B cell (primary cell): ENCODE measurements at regions not wholly inside any gene's neighbourhood (a gene's known extent, or its start where the extent isn't known, plus 50 kb on each side); places are given as distances from the start of the nearest gene placed in this dataset.
"Not testable (repeated sequence)": the region's sequence is repeated elsewhere in the genome, so short reads cannot be mapped to it uniquely, and the experiment has no call there.

Experiments used
- ATAC-seq: fragments of 200-7000 bp; cut with Tn5 transposase; one replicate; pipeline ENCODE4 v1.10.0; 2021; ENCODE audit warnings: low read depth, mild to moderate bottlenecking, moderate number of reproducible peaks, moderate library complexity
- CTCF ChIA-PET: fragments of 350-600 bp; sonication (Branson Sonifier 250); formaldehyde crosslinking; loops from one replicate; lab custom pipeline; 2021; ENCODE audit warnings: antibody characterized with exemption, inconsistent platforms; lab: Charles Lee
- POLR2A ChIA-PET: fragments of 350-600 bp; sonication (Branson Sonifier 250); formaldehyde crosslinking; loops from one replicate; lab custom pipeline; 2021; ENCODE audit warnings: antibody characterized with exemption; lab: Charles Lee
- DNase-seq: peaks from one replicate; pipeline ENCODE4 v3.0.0; 2013
- H2AFZ ChIP-seq: 2 replicates; pipeline ENCODE4 v1.6.1; 2012; ENCODE audit warnings: mild to moderate bottlenecking, low read depth, low read length; ENCODE audit not compliant: insufficient read depth, poor library complexity, severe bottlenecking
- H3K27ac ChIP-seq, 2 donors: 1 replicate in 1 of 2; 2 replicates in 1 of 2; pipeline ENCODE4 v1.5.1; 2012 to 2013; ENCODE audit warnings: low read length in 2 of 2, mild to moderate bottlenecking in 2 of 2, moderate library complexity in 1 of 2
- H3K27me3 ChIP-seq, 4 experiments: fragments of 200-600 bp in 1 of 4; sonication (generic) in 1 of 4; replicated peaks in 1 of 4; 1 replicate in 2 of 4; 2 replicates in 2 of 4; pipeline versions ENCODE4 v1.6.1 to v1.7.0; 2013 to 2016; ENCODE audit warnings: low read length in 3 of 4, mild to moderate bottlenecking in 2 of 4, mixed read lengths in 1 of 4, moderate library complexity in 1 of 4; ENCODE audit not compliant: insufficient read depth in 4 of 4, control insufficient read depth in 3 of 4; ENCODE audit errors: control extremely low read depth in 1 of 4
- H3K36me3 ChIP-seq, 2 experiments: replicated peaks in 1 of 2; 1 replicate in 1 of 2; 2 replicates in 1 of 2; pipeline versions ENCODE4 v1.6.1 to v1.7.1; 2013; ENCODE audit warnings: low read length in 1 of 2; ENCODE audit not compliant: insufficient read depth in 2 of 2, control insufficient read depth in 1 of 2; ENCODE audit errors: control extremely low read depth in 1 of 2, extremely low read depth in 1 of 2
- H3K4me1 ChIP-seq, 2 donors: fragments of 200-600 bp in 1 of 2; sonication (generic) in 1 of 2; 1 replicate in 1 of 2; 2 replicates in 1 of 2; pipeline versions ENCODE4 v1.5.1 to v1.6.1; 2013 to 2017; ENCODE audit warnings: low read length in 2 of 2; ENCODE audit not compliant: control insufficient read depth in 2 of 2, insufficient read depth in 2 of 2
- H3K4me2 ChIP-seq: replicated peaks from 2 replicates; pipeline ENCODE3; 2012; ENCODE audit warnings: mild to moderate bottlenecking, low read depth, low read length; ENCODE audit not compliant: poor library complexity, severe bottlenecking
- H3K4me3 ChIP-seq, 5 experiments: fragments of 200-600 bp in 1 of 5; sonication (generic) in 1 of 5; 1 replicate in 3 of 5; 2 replicates in 2 of 5; pipeline versions ENCODE4 v1.5.1 to v1.7.0; 2011 to 2016; ENCODE audit warnings: low read length in 4 of 5, mild to moderate bottlenecking in 4 of 5, low read depth in 2 of 5, control low read depth in 1 of 5, moderate library complexity in 1 of 5; ENCODE audit not compliant: insufficient read depth in 1 of 5; ENCODE audit errors: control extremely low read depth in 1 of 5, extremely low read depth in 1 of 5
- H3K79me2 ChIP-seq: fragments of 200-600 bp; sonication (generic); one replicate; pipeline ENCODE4 v1.6.0; 2016; ENCODE audit warnings: low read length; ENCODE audit not compliant: control insufficient read depth, insufficient read depth
- H3K9ac ChIP-seq: fragments of 200-600 bp; sonication (generic); 2 replicates; pipeline ENCODE4 v1.6.1; 2017; ENCODE audit warnings: mild to moderate bottlenecking, low read length, moderate library complexity
- H3K9me3 ChIP-seq, 3 donors: one replicate each; pipeline versions ENCODE4 v1.6.1 to v1.7.1; 2013; ENCODE audit warnings: low read length in 2 of 3; ENCODE audit not compliant: control insufficient read depth in 2 of 3, insufficient read depth in 1 of 3; ENCODE audit errors: control extremely low read depth in 1 of 3
- H4K20me1 ChIP-seq: 2 replicates; pipeline ENCODE4 v1.6.0; 2012; ENCODE audit warnings: mild to moderate bottlenecking, low read length; ENCODE audit not compliant: insufficient read depth, control insufficient read depth, poor library complexity, severe bottlenecking
- H3K27ac Mint-ChIP-seq: one replicate; pipeline ENCODE4 v1.8.0; 2021; ENCODE audit warnings: mixed read lengths
- H3K27me3 Mint-ChIP-seq: one replicate; pipeline ENCODE4 v1.8.0; 2021; ENCODE audit warnings: mixed read lengths
- H3K4me1 Mint-ChIP-seq: one replicate; pipeline ENCODE4 v1.8.0; 2021; ENCODE audit warnings: mixed read lengths
- H3K4me3 Mint-ChIP-seq: one replicate; pipeline ENCODE4 v1.8.0; 2021; ENCODE audit warnings: mixed read lengths
- H3K9me3 Mint-ChIP-seq: one replicate; pipeline ENCODE4 v1.8.0; 2022; ENCODE audit warnings: mixed read lengths; ENCODE audit not compliant: insufficient read depth
- CTCF ChIP-seq: fragments of 200-600 bp; IDR thresholded peaks from one replicate; pipeline ENCODE4 v1.8.0; 2022; ENCODE audit warnings: antibody characterized with exemption, mild to moderate bottlenecking
- EZH2 ChIP-seq: IDR thresholded peaks from 2 replicates; pipeline ENCODE4 v1.6.1; 2012; ENCODE audit warnings: borderline replicate concordance, low read depth, mild to moderate bottlenecking, moderate library complexity, low read length; ENCODE audit not compliant: insufficient read depth, poor library complexity, severe bottlenecking
- WGBS: methylation state at CpG from one replicate; pipeline ENCODE4 v1.1.5; 2013; ENCODE audit warnings: missing lambda C conversion rate; ENCODE audit not compliant: insufficient coverage; 5-methylcytosine and 5-hydroxymethylcytosine counted together
- intact Hi-C: fragments of 100-400 bp; cut with micrococcal nuclease; formaldehyde crosslinking; loops from one replicate; pipeline ENCODE4 v1.10.0; 2022

GRCh38 chr15:47908950-47909670, 191.8 kb downstream of the SEMA6D start:
- H3K36me3 ChIP-seq = no peaks in the 10 kb centered on the region
- no peaks in the 10 kb centered on the region for H3K27me3 ChIP-seq
- no peak overlapping the region for H3K4me3 ChIP-seq
- ChIA-PET POLR2A (no interaction called here), CTCF (no interaction called here)
- ATAC-seq = no peak
- Mint-ChIP-seq H3K4me3 (no peak overlapping the region), H3K27ac (no peak overlapping the region), H3K27me3 (no peaks in the 10 kb centered on the region), H3K9me3 (peaks cover 2% of the 10 kb centered on the region), H3K4me1 (no peaks in the 10 kb centered on the region)
- no peaks in the 10 kb centered on the region for H3K4me1 ChIP-seq
- intact Hi-C loops = loop anchor here (5.0 kb wide), 1 partner anchor 1742 kb away; no protein-coding TSS in a partner anchor
- no peak overlapping the region for H3K27ac ChIP-seq
- TF ChIP-seq CTCF (no peak), EZH2 (no peak)
- H3K4me2 ChIP-seq = no peak overlapping the region
- H3K79me2 ChIP-seq = no peaks in the 10 kb centered on the region
- no peak overlapping the region for H3K9ac ChIP-seq
- H2AFZ ChIP-seq = no peak overlapping the region
- DNase-seq = no peak
- peaks cover 0 to 3% (median 1%) of the 10 kb centered on the region in 3 donors for H3K9me3 ChIP-seq
- no CpG with 5 or more reads among the region's 4 CpGs for WGBS
- no peaks in the 10 kb centered on the region for H4K20me1 ChIP-seq

DNA sequence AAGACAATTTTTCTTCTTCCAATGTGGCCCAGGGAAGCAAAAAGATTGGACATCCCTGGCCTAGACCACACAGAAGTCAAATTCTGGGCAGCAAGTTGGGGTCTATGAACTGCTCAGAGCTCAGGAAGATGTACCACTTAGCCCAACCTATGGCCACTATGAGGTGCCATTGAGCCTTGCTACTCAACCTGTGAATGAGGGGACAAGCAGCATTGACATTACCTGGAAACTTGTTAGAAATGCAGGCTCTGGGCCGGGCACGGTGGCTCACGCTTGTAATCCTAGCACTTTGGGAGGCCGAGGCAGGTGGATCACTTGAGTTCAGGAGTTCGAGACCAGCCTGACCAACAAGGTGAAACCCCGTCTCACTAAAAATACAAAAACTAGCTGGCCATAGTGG, 195.6 kb downstream of the SEMA6D start:
- H3K4me2 ChIP-seq, H3K9me3 ChIP-seq, H3K27me3 Mint-ChIP-seq, H3K4me1 ChIP-seq, H3K4me1 Mint-ChIP-seq, CTCF ChIA-PET, H2AFZ ChIP-seq, intact Hi-C loops, H3K9me3 Mint-ChIP-seq, H4K20me1 ChIP-seq, DNase-seq, H3K4me3 Mint-ChIP-seq, H3K79me2 ChIP-seq, H3K27ac ChIP-seq, ATAC-seq, POLR2A ChIA-PET, H3K4me3 ChIP-seq, H3K27me3 ChIP-seq, H3K36me3 ChIP-seq, H3K9ac ChIP-seq, H3K27ac Mint-ChIP-seq: not testable (repeated sequence)
- WGBS = 93% methylated on average over 4 of the region's 6 CpGs
